Calu3 (cell line): ENCODE measurements at regions not wholly inside any gene's neighbourhood (a gene's known extent, or its start where the extent isn't known, plus 50 kb on each side); places are given as distances from the start of the nearest gene placed in this dataset.

Source experiments
- BruUV-seq: library from RNA; stranded (reverse); fragments of 400-500 nt; replicated peaks from 2 replicates; lab custom pipeline; 2021; lab: Mats Ljungman, UMichigan
- CTCF ChIA-PET: fragments of 300-600 bp; sonication (Branson Sonifier 250); formaldehyde crosslinking; loops from one replicate; lab custom pipeline; 2022; ENCODE audit warnings: antibody characterized with exemption; lab: Charles Lee
- DNase-seq: peaks from one replicate; pipeline ENCODE4 v3.0.0; 2022
- H3K27ac Mint-ChIP-seq: one replicate; pipeline ENCODE4 v1.8.0; 2022; ENCODE audit warnings: mixed read lengths; ENCODE audit not compliant: unreplicated experiment
- H3K27me3 Mint-ChIP-seq: one replicate; pipeline ENCODE4 v1.8.0; 2022; ENCODE audit warnings: mixed read lengths; ENCODE audit not compliant: unreplicated experiment
- H3K36me3 Mint-ChIP-seq: one replicate; pipeline ENCODE4 v1.8.0; 2022; ENCODE audit warnings: mild to moderate bottlenecking, moderate library complexity, mixed read lengths; ENCODE audit not compliant: insufficient read depth, unreplicated experiment
- H3K4me1 Mint-ChIP-seq: one replicate; pipeline ENCODE4 v1.8.0; 2022; ENCODE audit warnings: mild to moderate bottlenecking, low read depth, mixed read lengths; ENCODE audit not compliant: unreplicated experiment
- H3K4me3 Mint-ChIP-seq: one replicate; pipeline ENCODE4 v1.8.0; 2022; ENCODE audit warnings: mild to moderate bottlenecking, low read depth, moderate library complexity, mixed read lengths; ENCODE audit not compliant: unreplicated experiment
- H3K9me3 Mint-ChIP-seq: one replicate; pipeline ENCODE4 v1.8.0; 2022; ENCODE audit warnings: low read depth, mixed read lengths; ENCODE audit not compliant: unreplicated experiment
- CTCF ChIP-seq: fragments of 200-600 bp; IDR thresholded peaks from one replicate; pipeline ENCODE4 v1.8.0; 2022; ENCODE audit warnings: antibody characterized with exemption; ENCODE audit not compliant: unreplicated experiment
- intact Hi-C: fragments of 100-400 bp; cut with micrococcal nuclease; formaldehyde crosslinking; loops from one replicate; pipeline ENCODE4 v1.10.0; 2022; ENCODE audit not compliant: unreplicated experiment

GRCh38 chr4:186015212-186015817 lies 53.6 kb upstream of the TLR3 start:
- Mint-ChIP-seq H3K36me3 (no peaks in the 10 kb centered on the region), H3K4me3 (no peak overlapping the region), H3K27me3 (no peaks in the 10 kb centered on the region), H3K27ac (no peak overlapping the region), H3K9me3 (peaks cover 5% of the 10 kb centered on the region), H3K4me1 (no peaks in the 10 kb centered on the region)
- no peak for TF ChIP-seq CTCF
- no TSS peak for BruUV-seq
- DNase-seq = no peak
- intact Hi-C loops = no loop called here
- CTCF ChIA-PET = no interaction called here

DNA sequence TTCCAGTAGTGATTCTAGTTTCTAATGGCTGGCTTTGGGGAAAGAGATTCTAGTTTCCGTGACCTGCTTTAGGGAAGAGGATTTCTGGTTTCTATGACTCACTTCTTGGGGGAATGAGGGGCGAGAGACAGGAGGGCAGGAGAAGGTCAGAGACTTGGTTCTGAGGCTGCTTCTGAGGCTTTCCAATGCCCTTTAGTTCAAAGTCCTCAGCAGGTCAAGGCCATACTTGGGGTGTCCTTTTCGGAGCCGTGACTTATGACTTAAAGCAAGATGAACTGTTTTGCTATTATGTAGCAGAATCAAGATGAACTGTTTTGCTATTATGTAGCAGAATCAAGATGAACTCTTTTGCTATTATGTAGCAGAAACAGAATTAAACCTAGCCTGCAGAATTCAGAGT lies 52.2 kb upstream of the TLR3 start:
- intact Hi-C loops = no loop called here
- no peaks in the 10 kb centered on the region for H3K36me3 Mint-ChIP-seq
- H3K9me3 Mint-ChIP-seq = peaks cover 5% of the 10 kb centered on the region
- no peak overlapping the region for H3K27ac Mint-ChIP-seq
- CTCF ChIA-PET = no interaction called here
- no peak for TF ChIP-seq CTCF
- DNase-seq = no peak
- BruUV-seq = no TSS peak
- no peaks in the 10 kb centered on the region for H3K4me1 Mint-ChIP-seq
- no peaks in the 10 kb centered on the region for H3K27me3 Mint-ChIP-seq
- H3K4me3 Mint-ChIP-seq = no peak overlapping the region

- TF ChIP-seq CTCF = no peak
These were observed 51.2 kb upstream of the TLR3 start for GRCh38 chr4:186017801-186018200.

DNA sequence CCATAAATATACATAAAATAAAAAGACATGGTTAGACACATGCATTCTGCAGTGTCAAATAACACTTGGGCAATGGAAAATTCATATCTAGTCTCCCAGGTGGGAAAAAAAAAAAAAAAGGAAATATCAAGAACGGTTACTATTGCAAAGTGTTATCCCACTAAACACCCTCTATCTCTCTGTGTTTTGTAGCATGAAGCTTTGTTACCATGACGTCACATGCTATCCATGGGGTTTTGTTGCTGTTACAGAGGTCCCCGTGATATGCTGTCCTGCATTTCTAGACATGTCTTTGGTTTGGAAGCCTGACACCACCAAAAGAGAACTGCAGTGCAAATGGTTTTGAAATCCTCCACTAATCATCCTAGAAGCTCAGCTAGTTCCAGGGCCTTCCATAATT lies 50.7 kb upstream of the TLR3 start:
- Mint-ChIP-seq H3K27me3 (no peaks in the 10 kb centered on the region), H3K9me3 (peaks cover 5% of the 10 kb centered on the region), H3K27ac (no peak overlapping the region), H3K4me1 (no peaks in the 10 kb centered on the region), H3K4me3 (no peak overlapping the region), H3K36me3 (no peaks in the 10 kb centered on the region)
- intact Hi-C loops = no loop called here
- no TSS peak for BruUV-seq
- DNase-seq = no peak
- no peak for TF ChIP-seq CTCF
- CTCF ChIA-PET = no interaction called here

More at GRCh38 chr4:186017801-186018200, 51.2 kb upstream of the TLR3 start:
- no peaks in the 10 kb centered on the region for H3K4me1 Mint-ChIP-seq
- no peak for DNase-seq
- H3K4me3 Mint-ChIP-seq = no peak overlapping the region
- CTCF ChIA-PET = no interaction called here
- no peaks in the 10 kb centered on the region for H3K27me3 Mint-ChIP-seq
- intact Hi-C loops = no loop called here
- H3K9me3 Mint-ChIP-seq = peaks cover 5% of the 10 kb centered on the region
- H3K27ac Mint-ChIP-seq = no peak overlapping the region
- H3K36me3 Mint-ChIP-seq = no peaks in the 10 kb centered on the region
- BruUV-seq = no TSS peak
